Transverse colon (tissue), 4 donors: ENCODE measurements at regions not wholly inside any gene's neighbourhood (a gene's known extent, or its start where the extent isn't known, plus 50 kb on each side); places are given as distances from the start of the nearest gene placed in this dataset.

Source experiments
- DNase-seq: peaks from one replicate; pipeline ENCODE4 v3.0.0-alpha.2; 2019
- H3K27ac ChIP-seq, 4 donors: fragments of 200-600 bp; sonication (generic); 2 replicates each; pipeline ENCODE4 v1.5.1; 2016 to 2018; ENCODE audit warnings: inconsistent platforms in 4 of 4
- H3K27me3 ChIP-seq: fragments of 200-600 bp; sonication (generic); 2 replicates; pipeline ENCODE4 v1.5.1; 2017; ENCODE audit warnings: inconsistent platforms
- H3K36me3 ChIP-seq, 4 donors: fragments of 200-600 bp; sonication (generic); 2 replicates each; pipeline ENCODE4 v1.5.1; 2017 to 2019; ENCODE audit warnings: inconsistent platforms in 4 of 4
- H3K4me1 ChIP-seq, 4 donors: fragments of 200-600 bp; sonication (generic); 2 replicates each; pipeline ENCODE4 v1.5.1; 2017 to 2020; ENCODE audit warnings: inconsistent platforms in 4 of 4
- H3K4me3 ChIP-seq, 4 donors: fragments of 200-600 bp; sonication (generic); 1 replicate in 1 of 4; 2 replicates in 3 of 4; pipeline versions ENCODE4 v1.5.1 to v1.6.1; 2017 to 2019; ENCODE audit warnings: inconsistent platforms in 4 of 4
- H3K9me3 ChIP-seq, 2 donors: fragments of 200-600 bp; sonication (generic); 2 replicates each; pipeline ENCODE4 v1.5.1; 2017 to 2019; ENCODE audit warnings: inconsistent platforms in 2 of 2
- EP300 ChIP-seq: sonication (generic); formaldehyde crosslinking; IDR thresholded peaks from one replicate; pipeline ENCODE4 v1.6.1; 2017; ENCODE audit warnings: antibody characterized with exemption, low read depth
- POLR2A ChIP-seq: fragments of 450-650 bp; IDR thresholded peaks from one replicate; pipeline ENCODE4 v1.6.1; 2016; ENCODE audit warnings: antibody characterized with exemption, mild to moderate bottlenecking, moderate library complexity
- POLR2AphosphoS5 ChIP-seq, 3 donors: sonication (generic); formaldehyde crosslinking; IDR thresholded peaks; one replicate each; pipeline ENCODE4 v1.6.1; 2016; ENCODE audit warnings: antibody characterized with exemption in 3 of 3
- WGBS, 2 donors: methylation state at CpG; one replicate each; pipeline ENCODE4 v1.1.5; 2018; ENCODE audit warnings: low coverage in 1 of 2; 5-methylcytosine and 5-hydroxymethylcytosine counted together
- in situ Hi-C, 4 donors: fragments of 200-750 bp; cut with MboI; loops; one replicate each; pipeline versions ENCODE4 v1.15.0 to v1.15.1; 2017; ENCODE audit warnings: low sequenced_read_pairs in 3 of 4, low pct_ligation_motif_present in 1 of 4, low pct_unique_long_range_greater_than_20kb in 1 of 4
- intact Hi-C: fragments of 100-400 bp; cut with DNase I; formaldehyde crosslinking; loops from one replicate; pipeline ENCODE4 v1.15.1; 2023; ENCODE audit warnings: low total_unique reads
- TF ChIP-seq, protein P1 (sequence below), 5 experiments: fragments of 200-600 bp in 3 of 5; fragments of 450-650 bp in 2 of 5; sonication (generic) in 3 of 5; IDR thresholded peaks; 1 replicate in 2 of 5; 2 replicates in 3 of 5; pipeline ENCODE4 v1.5.1; 2016 to 2017; ENCODE audit warnings: antibody characterized with exemption in 5 of 5, inconsistent platforms in 3 of 5, mild to moderate bottlenecking in 2 of 5, moderate library complexity in 1 of 5

DNA sequence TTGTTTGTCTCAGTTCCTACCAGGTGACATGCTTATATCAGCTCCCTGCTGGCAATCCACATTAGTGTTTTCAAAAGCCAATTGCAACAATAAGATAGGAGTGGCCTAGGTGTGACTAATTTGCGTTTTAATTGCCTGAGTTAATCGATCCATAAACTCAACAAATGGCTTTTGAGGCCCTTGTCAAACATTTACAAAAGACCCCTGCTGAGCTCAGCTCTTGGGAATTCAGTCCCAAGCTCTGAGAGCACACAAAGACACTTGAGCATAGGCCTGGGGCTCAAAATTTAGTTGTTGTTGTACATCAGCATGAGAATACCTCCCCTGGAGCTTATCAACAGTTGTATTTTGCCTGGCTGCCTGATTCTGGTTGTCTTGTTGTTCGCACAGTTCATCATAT, 1134.4 kb upstream of the TSPY4 start:
- no peak overlapping the region for H3K4me3 ChIP-seq
- TF ChIP-seq EP300, result no peak
- TF ChIP-seq POLR2A, result no peak
- TF ChIP-seq, protein P1, sequence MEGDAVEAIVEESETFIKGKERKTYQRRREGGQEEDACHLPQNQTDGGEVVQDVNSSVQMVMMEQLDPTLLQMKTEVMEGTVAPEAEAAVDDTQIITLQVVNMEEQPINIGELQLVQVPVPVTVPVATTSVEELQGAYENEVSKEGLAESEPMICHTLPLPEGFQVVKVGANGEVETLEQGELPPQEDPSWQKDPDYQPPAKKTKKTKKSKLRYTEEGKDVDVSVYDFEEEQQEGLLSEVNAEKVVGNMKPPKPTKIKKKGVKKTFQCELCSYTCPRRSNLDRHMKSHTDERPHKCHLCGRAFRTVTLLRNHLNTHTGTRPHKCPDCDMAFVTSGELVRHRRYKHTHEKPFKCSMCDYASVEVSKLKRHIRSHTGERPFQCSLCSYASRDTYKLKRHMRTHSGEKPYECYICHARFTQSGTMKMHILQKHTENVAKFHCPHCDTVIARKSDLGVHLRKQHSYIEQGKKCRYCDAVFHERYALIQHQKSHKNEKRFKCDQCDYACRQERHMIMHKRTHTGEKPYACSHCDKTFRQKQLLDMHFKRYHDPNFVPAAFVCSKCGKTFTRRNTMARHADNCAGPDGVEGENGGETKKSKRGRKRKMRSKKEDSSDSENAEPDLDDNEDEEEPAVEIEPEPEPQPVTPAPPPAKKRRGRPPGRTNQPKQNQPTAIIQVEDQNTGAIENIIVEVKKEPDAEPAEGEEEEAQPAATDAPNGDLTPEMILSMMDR (IDR thresholded peaks at IDR 0.05), result no peak
- TF ChIP-seq POLR2AphosphoS5 (IDR thresholded peaks at IDR 0.05), result no peak
- in situ Hi-C loops (no loop called here), intact Hi-C loops (no loop called here)
- no peak overlapping the region for H3K27ac ChIP-seq
- H3K9me3 ChIP-seq, result no peaks in the 10 kb centered on the region
- no peak for DNase-seq
- WGBS, 2 donors, result no CpG with 5 or more reads among the region's 3 CpGs
- no peaks in the 10 kb centered on the region for H3K4me1 ChIP-seq
- no peaks in the 10 kb centered on the region for H3K27me3 ChIP-seq
- no peaks in the 10 kb centered on the region for H3K36me3 ChIP-seq

DNA sequence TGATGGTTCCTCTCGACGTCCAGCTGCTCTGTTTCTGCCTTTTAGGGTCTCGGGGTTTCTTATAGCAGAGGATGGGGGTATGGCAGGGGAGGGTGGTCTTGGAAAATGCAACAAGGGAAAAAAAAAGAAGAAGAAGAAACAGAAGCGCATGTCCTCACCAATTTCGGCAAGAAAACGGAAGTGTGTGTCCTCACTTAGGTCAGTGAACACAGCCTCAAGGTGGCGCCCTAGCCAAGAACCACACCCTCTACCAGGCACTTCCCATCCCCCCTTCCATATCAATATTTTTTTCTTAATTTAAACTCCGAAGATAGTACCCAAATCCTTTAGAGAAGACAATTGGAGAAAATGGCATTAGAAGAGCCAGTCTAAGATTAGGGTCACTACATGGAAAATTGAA, 1096.1 kb upstream of the TSPY4 start:
- no peaks in the 10 kb centered on the region for H3K9me3 ChIP-seq
- TF ChIP-seq POLR2AphosphoS5 (IDR thresholded peaks at IDR 0.05) (no peak), EP300 (no peak)
- no CpG with 5 or more reads among the region's 8 CpGs for WGBS, 2 donors
- no peaks in the 10 kb centered on the region for H3K27me3 ChIP-seq
- H3K4me3 ChIP-seq, result no peak overlapping the region
- no peak for DNase-seq
- no peaks in the 10 kb centered on the region for H3K36me3 ChIP-seq
- intact Hi-C loops (no loop called here), in situ Hi-C loops (loop anchor here in 1 of 4 donors (25.0 kb wide), 1 partner anchor 96 kb away; no protein-coding TSS in a partner anchor)
- no peaks in the 10 kb centered on the region for H3K4me1 ChIP-seq
- H3K27ac ChIP-seq, result no peak overlapping the region

DNA sequence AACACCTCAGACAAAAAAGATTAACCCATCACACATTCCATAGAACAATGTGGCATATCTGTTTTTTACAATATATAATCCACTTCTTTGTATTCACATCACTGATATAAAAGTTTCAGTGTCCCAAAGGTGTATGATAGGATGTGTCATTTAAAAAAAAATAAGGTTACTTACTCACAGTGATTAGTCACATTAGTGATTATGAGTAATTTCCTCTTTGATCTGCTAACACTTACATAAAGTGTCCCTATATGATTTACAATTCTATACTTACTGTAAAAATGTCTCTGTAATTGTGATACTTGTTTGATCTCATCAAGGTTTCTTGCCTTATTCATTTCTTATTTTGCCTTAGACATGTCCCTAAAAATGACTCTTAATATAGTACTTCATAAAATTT, 1063.5 kb upstream of the TSPY4 start:
- in situ Hi-C loops, result no loop called here
- Histone ChIP-seq H3K4me3 (no peak overlapping the region), H3K27ac (no peak overlapping the region), H3K27me3 (no peaks in the 10 kb centered on the region), H3K4me1 (no peaks in the 10 kb centered on the region), H3K9me3 (no peaks in the 10 kb centered on the region), H3K36me3 (no peaks in the 10 kb centered on the region)
- TF ChIP-seq EP300 (no peak), POLR2AphosphoS5 (IDR thresholded peaks at IDR 0.05) (no peak), POLR2A (no peak)
- TF ChIP-seq, protein P1 (IDR thresholded peaks at IDR 0.05), result no peak
- DNase-seq, result no peak
- intact Hi-C loops, result no loop called here

DNA sequence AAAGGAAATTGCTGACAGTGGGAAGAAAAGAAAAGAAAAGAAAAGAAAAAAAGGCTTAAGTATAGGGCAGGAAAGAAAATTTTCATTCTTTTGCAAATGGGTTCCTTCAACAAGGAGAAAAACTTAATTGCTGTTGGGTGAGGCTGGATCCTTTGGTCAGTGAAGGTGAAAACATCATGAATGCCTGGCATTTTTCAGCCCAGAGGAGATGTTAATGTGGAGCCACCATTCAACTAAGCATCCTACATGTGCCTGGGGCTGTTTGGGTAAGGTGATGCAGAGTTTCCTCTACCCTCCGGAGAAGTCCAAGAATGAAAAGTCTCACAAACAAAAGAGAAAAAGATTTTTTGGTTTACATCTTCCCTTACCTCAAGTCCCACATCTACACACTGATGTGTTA, 1032.2 kb upstream of the TSPY4 start:
- intact Hi-C loops (no loop called here), in situ Hi-C loops (no loop called here)
- TF ChIP-seq POLR2A (no peak), EP300 (no peak), POLR2AphosphoS5 (IDR thresholded peaks at IDR 0.05) (no peak)
- TF ChIP-seq, protein P1 (IDR thresholded peaks at IDR 0.05), result no peak
- no peak overlapping the region for H3K4me3 ChIP-seq
- no peaks in the 10 kb centered on the region for H3K36me3 ChIP-seq
- H3K27ac ChIP-seq, result no peak overlapping the region
- WGBS, 2 donors, result no CpG with 5 or more reads among the region's 1 CpG
- H3K27me3 ChIP-seq, result no peaks in the 10 kb centered on the region
- DNase-seq, result no peak
- H3K4me1 ChIP-seq, result no peaks in the 10 kb centered on the region
- no peaks in the 10 kb centered on the region for H3K9me3 ChIP-seq

DNA sequence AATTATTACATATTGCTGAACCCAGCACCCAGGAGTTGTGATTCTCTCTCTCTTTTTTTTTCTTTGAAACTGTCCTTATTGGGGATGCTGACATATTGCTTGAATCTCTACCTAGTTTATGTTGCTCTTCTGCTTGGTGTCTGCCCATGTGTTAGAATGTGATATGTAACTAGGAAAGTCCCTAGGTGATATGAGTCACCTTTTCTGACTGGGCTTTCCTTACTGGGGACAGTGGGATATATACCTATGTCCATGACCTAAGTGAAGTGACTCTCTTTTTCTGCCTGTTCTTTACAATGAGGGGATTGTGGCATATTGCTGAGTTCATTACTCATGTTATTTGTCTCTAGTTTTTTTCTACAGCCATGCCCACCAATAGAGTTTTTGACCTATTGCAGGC, 1013.2 kb upstream of the TSPY4 start:
- no peaks in the 10 kb centered on the region for H3K36me3 ChIP-seq
- H3K9me3 ChIP-seq, result no peaks in the 10 kb centered on the region
- H3K27ac ChIP-seq, result no peak overlapping the region

More for the DNA sequence above, 1013.2 kb upstream of the TSPY4 start:
- no peaks in the 10 kb centered on the region for H3K27me3 ChIP-seq
- no peak overlapping the region for H3K4me3 ChIP-seq
- intact Hi-C loops, result no loop called here
- in situ Hi-C loops, result no loop called here
- DNase-seq, result no peak
- TF ChIP-seq, protein P1 (IDR thresholded peaks at IDR 0.05), result no peak
- no peak for TF ChIP-seq POLR2AphosphoS5 (IDR thresholded peaks at IDR 0.05)
- no peak for TF ChIP-seq EP300
- TF ChIP-seq POLR2A, result no peak
- H3K4me1 ChIP-seq, result no peaks in the 10 kb centered on the region
